ENCODE measurements at regions not wholly inside any gene's neighbourhood (a gene's known extent, or its start where the extent isn't known, plus 50 kb on each side); places are given as distances from the start of the nearest gene placed in this dataset.

DNA sequence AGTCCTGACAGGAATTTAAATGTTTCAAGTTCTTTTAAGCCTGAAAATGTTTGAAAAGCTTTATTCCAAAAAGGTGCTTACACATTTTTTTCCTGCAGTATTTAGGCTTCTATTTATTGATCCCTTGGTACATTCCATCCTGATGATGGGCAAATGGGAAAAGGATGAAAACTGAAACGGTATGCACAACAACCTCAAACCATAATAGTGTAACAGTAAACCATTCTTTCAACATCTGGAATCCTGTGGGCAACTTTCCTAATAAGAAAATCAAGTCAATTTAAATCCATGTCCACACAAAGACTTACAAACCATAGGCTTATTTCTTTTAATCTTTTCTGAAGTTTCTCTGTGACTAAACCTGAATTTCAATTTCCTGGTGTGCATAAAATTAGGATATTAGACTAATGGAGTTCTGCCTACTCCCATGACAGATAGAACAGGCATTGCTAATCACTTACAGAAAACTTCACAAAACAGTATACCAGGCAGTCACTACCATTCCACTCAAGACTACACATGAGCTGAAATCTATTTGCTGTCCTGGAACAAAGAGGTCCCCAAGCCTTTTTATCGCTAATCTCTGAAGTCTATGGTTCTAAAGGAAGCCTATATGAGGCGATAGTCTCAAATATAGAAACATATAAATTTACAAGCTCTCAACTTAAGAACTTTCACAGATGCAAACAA is 103.3 kb downstream of the DLEU7 start:
- TF ChIP-seq EZH2 (IDR thresholded peaks at IDR 0.05; ENCODE audit: insufficient read depth, low read length), result no peak
- TF ChIP-seq, protein P1, sequence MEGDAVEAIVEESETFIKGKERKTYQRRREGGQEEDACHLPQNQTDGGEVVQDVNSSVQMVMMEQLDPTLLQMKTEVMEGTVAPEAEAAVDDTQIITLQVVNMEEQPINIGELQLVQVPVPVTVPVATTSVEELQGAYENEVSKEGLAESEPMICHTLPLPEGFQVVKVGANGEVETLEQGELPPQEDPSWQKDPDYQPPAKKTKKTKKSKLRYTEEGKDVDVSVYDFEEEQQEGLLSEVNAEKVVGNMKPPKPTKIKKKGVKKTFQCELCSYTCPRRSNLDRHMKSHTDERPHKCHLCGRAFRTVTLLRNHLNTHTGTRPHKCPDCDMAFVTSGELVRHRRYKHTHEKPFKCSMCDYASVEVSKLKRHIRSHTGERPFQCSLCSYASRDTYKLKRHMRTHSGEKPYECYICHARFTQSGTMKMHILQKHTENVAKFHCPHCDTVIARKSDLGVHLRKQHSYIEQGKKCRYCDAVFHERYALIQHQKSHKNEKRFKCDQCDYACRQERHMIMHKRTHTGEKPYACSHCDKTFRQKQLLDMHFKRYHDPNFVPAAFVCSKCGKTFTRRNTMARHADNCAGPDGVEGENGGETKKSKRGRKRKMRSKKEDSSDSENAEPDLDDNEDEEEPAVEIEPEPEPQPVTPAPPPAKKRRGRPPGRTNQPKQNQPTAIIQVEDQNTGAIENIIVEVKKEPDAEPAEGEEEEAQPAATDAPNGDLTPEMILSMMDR (IDR thresholded peaks at IDR 0.05; ENCODE audit: insufficient read depth, low read depth, low read length), result no peak

All from astrocyte (in vitro differentiated cells and primary cell).